Mesendoderm (in vitro differentiated cells): ENCODE measurements at regions not wholly inside any gene's neighbourhood (a gene's known extent, or its start where the extent isn't known, plus 50 kb on each side); places are given as distances from the start of the nearest gene placed in this dataset.
"Not testable (repeated sequence)": the region's sequence is repeated elsewhere in the genome, so short reads cannot be mapped to it uniquely, and the experiment has no call there.

ENCODE experiments used
- DNase-seq: peaks from one replicate; pipeline ENCODE4 v3.0.0; 2013
- H2AK5ac ChIP-seq: 2 replicates; pipeline ENCODE4 v1.6.1; 2013; ENCODE audit warnings: low read length, inconsistent platforms
- H2BK120ac ChIP-seq: 2 replicates; pipeline ENCODE4 v1.6.1; 2013; ENCODE audit warnings: low read depth, mild to moderate bottlenecking, low read length, moderate library complexity, mixed read lengths
- H2BK15ac ChIP-seq: replicated peaks from 2 replicates; pipeline ENCODE4 v1.6.1; 2013; ENCODE audit warnings: low read depth, mild to moderate bottlenecking, moderate library complexity
- H2BK5ac ChIP-seq: 2 replicates; pipeline ENCODE4 v1.6.1; 2013; ENCODE audit warnings: low read length, inconsistent platforms
- H3K18ac ChIP-seq: 2 replicates; pipeline ENCODE4 v1.6.1; 2013; ENCODE audit warnings: mild to moderate bottlenecking, low read length, mixed read lengths
- H3K23ac ChIP-seq: one replicate; pipeline ENCODE4 v1.6.1; 2013; ENCODE audit warnings: low read length
- H3K27ac ChIP-seq: 2 replicates; pipeline ENCODE4 v1.5.1; 2013; ENCODE audit warnings: low read depth, mild to moderate bottlenecking, inconsistent platforms, low read length, moderate library complexity
- H3K27me3 ChIP-seq: 2 replicates; pipeline ENCODE4 v1.6.1; 2013; ENCODE audit warnings: low read length, control low read depth, mild to moderate bottlenecking, inconsistent platforms; ENCODE audit not compliant: insufficient read depth, poor library complexity
- H3K36me3 ChIP-seq: 2 replicates; pipeline ENCODE4 v1.6.1; 2013; ENCODE audit warnings: low read length, inconsistent platforms; ENCODE audit not compliant: control insufficient read depth, insufficient read depth
- H3K4ac ChIP-seq: one replicate; pipeline ENCODE4 v1.6.1; 2013; ENCODE audit warnings: low read depth, mild to moderate bottlenecking, low read length, moderate library complexity
- H3K4me1 ChIP-seq: 2 replicates; pipeline ENCODE4 v1.6.1; 2013; ENCODE audit warnings: low read depth, low read length, inconsistent platforms; ENCODE audit not compliant: control insufficient read depth
- H3K4me2 ChIP-seq: 2 replicates; pipeline ENCODE4 v1.6.1; 2013; ENCODE audit warnings: low read length
- H3K4me3 ChIP-seq: 2 replicates; pipeline ENCODE4 v1.5.1; 2013; ENCODE audit warnings: mild to moderate bottlenecking, low read length
- H3K56ac ChIP-seq: one replicate; pipeline ENCODE4 v1.6.1; 2013; ENCODE audit warnings: low read length
- H3K79me1 ChIP-seq: 2 replicates; pipeline ENCODE4 v1.6.1; 2013; ENCODE audit warnings: low read length, inconsistent platforms
- H3K79me2 ChIP-seq: 2 replicates; pipeline ENCODE4 v1.6.1; 2013; ENCODE audit warnings: mild to moderate bottlenecking, low read length; ENCODE audit not compliant: control insufficient read depth, insufficient read depth
- H3K9ac ChIP-seq: 2 replicates; pipeline ENCODE4 v1.6.1; 2013; ENCODE audit warnings: low read length, inconsistent platforms
- H4K5ac ChIP-seq: one replicate; pipeline ENCODE4 v1.6.1; 2013; ENCODE audit warnings: low read length
- H4K8ac ChIP-seq: one replicate; pipeline ENCODE4 v1.6.1; 2013; ENCODE audit warnings: low read depth, mild to moderate bottlenecking, control low read depth, low read length, moderate library complexity
- WGBS: extraction: QIAGEN DNeasy Blood & Tissue Kit; methylation state at CpG from one replicate; pipeline ENCODE4 v1.1.7; 2013; ENCODE audit warnings: low lambda C conversion rate, missing lambda C conversion rate; ENCODE audit not compliant: insufficient coverage; ENCODE audit errors: extremely low coverage; 5-methylcytosine and 5-hydroxymethylcytosine counted together

DNA sequence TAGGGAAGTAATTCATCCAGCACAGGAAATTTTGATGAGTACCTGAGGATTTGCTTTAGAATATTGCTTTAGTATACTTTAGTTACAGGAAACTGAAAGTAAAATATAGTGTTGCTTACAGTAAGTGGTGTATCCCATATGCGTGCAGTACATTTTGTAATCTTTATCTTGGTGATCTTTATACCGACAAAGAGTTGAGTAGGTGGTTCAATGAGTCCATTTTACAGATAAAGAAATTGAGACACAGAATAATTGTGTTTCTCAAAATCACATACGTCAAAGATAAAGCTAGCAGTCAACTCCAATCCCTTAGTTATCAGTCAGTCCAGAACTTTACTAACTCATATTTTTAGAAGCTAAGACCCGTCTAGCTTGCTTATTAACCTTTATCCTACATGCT, 65.8 kb upstream of the E2F3 start:
- Histone ChIP-seq H3K79me1 (no peaks in the 10 kb centered on the region), H3K36me3 (no peaks in the 10 kb centered on the region), H3K27ac (no peak overlapping the region), H3K27me3 (no peaks in the 10 kb centered on the region), H3K23ac (no peak overlapping the region), H3K9ac (no peak overlapping the region), H4K8ac (no peak overlapping the region), H2BK15ac (no peak overlapping the region), H4K5ac (no peak overlapping the region), H3K79me2 (no peaks in the 10 kb centered on the region), H3K4me3 (no peak overlapping the region), H3K18ac (no peak overlapping the region), H2BK120ac (no peak overlapping the region), H3K4me2 (no peak overlapping the region), H3K4ac (no peak overlapping the region), H3K4me1 (peaks cover 2% of the 10 kb centered on the region), H2AK5ac (no peak overlapping the region), H3K56ac (no peak overlapping the region), H2BK5ac (no peak overlapping the region)
- no CpG with 5 or more reads among the region's 4 CpGs for WGBS
- DNase-seq: no peak

DNA sequence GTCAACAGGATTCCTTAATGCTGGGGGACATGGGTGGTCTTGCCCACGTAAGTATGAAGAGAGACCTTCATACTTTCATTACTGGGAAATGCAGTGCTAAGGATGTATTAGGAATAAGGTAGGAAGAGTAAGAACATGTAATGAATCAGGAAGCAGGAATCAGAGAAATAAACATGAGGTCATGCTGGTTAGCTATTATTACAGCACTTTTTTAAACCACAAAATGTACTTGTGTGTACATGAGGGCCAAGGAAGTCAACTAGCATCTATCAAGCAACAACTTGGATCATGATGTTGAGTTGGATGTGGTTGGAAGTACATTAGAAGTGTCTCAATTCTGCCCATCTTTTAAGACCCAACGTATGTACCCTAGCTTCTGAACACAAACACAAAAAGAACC, 63.5 kb upstream of the E2F3 start:
- Histone ChIP-seq H3K27ac (no peak overlapping the region), H3K4ac (no peak overlapping the region), H2BK5ac (no peak overlapping the region), H3K27me3 (no peaks in the 10 kb centered on the region), H3K4me1 (no peaks in the 10 kb centered on the region), H3K4me3 (no peak overlapping the region), H3K79me1 (no peaks in the 10 kb centered on the region), H4K8ac (no peak overlapping the region), H2BK120ac (no peak overlapping the region), H3K9ac (no peak overlapping the region), H3K56ac (no peak overlapping the region), H3K23ac (no peak overlapping the region), H2BK15ac (no peak overlapping the region), H3K36me3 (no peaks in the 10 kb centered on the region), H3K18ac (no peak overlapping the region), H2AK5ac (no peak overlapping the region), H3K4me2 (no peak overlapping the region), H3K79me2 (no peaks in the 10 kb centered on the region), H4K5ac (no peak overlapping the region)
- WGBS: no CpG with 5 or more reads among the region's 2 CpGs
- DNase-seq: no peak

DNA sequence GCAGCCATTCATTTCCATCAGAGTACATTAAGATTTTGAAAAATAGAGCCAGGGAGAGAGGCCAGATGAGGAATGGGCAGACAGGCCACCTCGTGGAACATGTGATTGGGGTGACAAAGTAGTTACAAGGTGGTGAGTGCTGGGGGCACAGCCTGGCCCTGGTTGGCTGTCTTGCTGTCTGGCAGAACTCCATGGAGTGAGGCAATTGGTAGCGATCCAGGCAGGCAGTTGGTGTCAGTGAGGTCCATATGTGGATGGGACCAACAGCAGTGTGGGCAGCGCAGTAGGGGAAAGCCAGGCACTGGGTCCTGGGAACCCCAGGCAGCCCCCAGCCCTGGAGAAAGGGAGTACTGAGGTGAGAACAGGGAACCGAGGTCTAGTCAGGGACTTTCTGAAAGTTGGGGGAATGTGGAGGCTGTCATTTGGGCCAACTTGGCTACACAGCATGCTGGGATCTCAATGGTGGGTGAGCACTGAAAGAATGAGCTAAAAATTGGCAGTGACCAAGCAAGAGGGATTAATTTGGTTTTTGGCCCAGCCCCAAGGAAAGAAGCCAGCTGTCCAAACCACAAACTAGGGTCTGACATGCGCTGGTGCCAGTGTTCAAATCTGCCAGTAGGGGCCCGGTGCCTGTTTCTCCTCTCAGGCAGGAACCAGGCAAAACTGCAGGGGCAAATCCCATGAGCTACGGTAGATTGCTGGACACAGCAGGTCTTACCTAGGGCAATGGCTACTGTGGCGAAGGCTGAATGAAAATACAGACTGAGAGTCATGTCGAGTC, 61.4 kb upstream of the E2F3 start:
- Histone ChIP-seq H3K56ac (no peak overlapping the region), H3K79me1 (no peaks in the 10 kb centered on the region), H3K27me3 (no peaks in the 10 kb centered on the region), H3K23ac (no peak overlapping the region), H2BK120ac (no peak overlapping the region), H2AK5ac (no peak overlapping the region), H4K5ac (no peak overlapping the region), H3K36me3 (no peaks in the 10 kb centered on the region), H3K9ac (no peak overlapping the region), H3K4me3 (no peak overlapping the region), H4K8ac (no peak overlapping the region), H3K4me2 (no peak overlapping the region), H2BK15ac (no peak overlapping the region), H3K79me2 (no peaks in the 10 kb centered on the region), H3K4me1 (no peaks in the 10 kb centered on the region), H2BK5ac (no peak overlapping the region), H3K18ac (no peak overlapping the region), H3K4ac (no peak overlapping the region), H3K27ac (no peak overlapping the region)
- DNase-seq: no peak
- WGBS: no CpG with 5 or more reads among the region's 9 CpGs

DNA sequence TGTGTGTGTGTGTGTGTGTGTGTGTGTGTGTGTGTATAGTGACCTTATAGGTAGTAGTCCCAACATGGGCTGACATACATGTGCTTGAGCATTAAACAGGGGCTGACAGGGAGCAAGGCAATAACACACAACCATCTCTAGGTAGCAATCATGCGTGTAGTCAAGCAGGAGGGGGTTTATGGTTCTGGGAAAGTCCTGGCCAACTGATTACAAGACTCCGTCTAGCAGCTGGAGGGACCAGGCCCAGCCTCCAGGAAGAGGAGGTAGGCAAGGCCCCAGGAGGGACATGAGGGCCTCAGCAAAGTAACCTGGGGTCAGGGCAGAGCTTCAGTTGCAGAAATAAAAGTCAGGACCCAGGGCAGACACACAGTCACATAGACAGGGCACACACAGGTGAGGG, 60.6 kb upstream of the E2F3 start:
- no peak for DNase-seq
- H3K4me1 ChIP-seq: no peaks in the 10 kb centered on the region
- H3K27ac ChIP-seq: no peak overlapping the region
- H3K79me2 ChIP-seq: no peaks in the 10 kb centered on the region
- H3K18ac ChIP-seq: no peak overlapping the region
- H4K8ac ChIP-seq: no peak overlapping the region
- WGBS: no CpG with 5 or more reads among the region's 2 CpGs
- H3K27me3 ChIP-seq: no peaks in the 10 kb centered on the region
- no peak overlapping the region for H2AK5ac ChIP-seq
- no peak overlapping the region for H2BK5ac ChIP-seq
- H2BK15ac ChIP-seq: no peak overlapping the region
- no peak overlapping the region for H2BK120ac ChIP-seq
- no peak overlapping the region for H3K9ac ChIP-seq
- H3K79me1 ChIP-seq: no peaks in the 10 kb centered on the region
- H3K23ac ChIP-seq: no peak overlapping the region
- H3K4ac ChIP-seq: no peak overlapping the region
- H3K36me3 ChIP-seq: no peaks in the 10 kb centered on the region
- H3K56ac ChIP-seq: no peak overlapping the region
- no peak overlapping the region for H3K4me3 ChIP-seq
- no peak overlapping the region for H4K5ac ChIP-seq
- H3K4me2 ChIP-seq: no peak overlapping the region

DNA sequence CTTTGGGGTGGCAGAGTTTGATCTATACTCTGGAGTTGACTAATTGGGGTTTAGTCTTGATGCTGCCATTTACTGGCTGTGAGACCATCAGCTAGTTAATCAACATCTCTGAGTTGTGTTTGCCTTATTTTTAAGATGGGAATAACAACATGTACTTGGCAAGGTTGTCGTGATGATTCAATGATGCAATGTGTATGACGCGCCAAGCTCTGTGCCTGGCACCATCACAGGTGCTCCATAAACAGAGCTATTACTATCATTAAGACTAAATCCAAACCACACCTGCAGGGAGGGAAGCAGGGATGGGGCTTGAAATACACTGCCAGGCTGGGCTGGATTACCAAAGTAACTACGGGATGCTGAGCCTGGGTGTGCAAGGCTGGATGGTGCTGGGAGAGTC, 60.1 kb upstream of the E2F3 start:
- no peaks in the 10 kb centered on the region for H3K79me2 ChIP-seq
- no CpG with 5 or more reads among the region's 4 CpGs for WGBS
- DNase-seq: no peak
- H3K56ac ChIP-seq: no peak overlapping the region
- no peaks in the 10 kb centered on the region for H3K79me1 ChIP-seq
- no peaks in the 10 kb centered on the region for H3K4me1 ChIP-seq
- H4K5ac ChIP-seq: no peak overlapping the region
- H4K8ac ChIP-seq: no peak overlapping the region
- H2AK5ac ChIP-seq: no peak overlapping the region
- H3K4me3 ChIP-seq: no peak overlapping the region
- no peak overlapping the region for H2BK15ac ChIP-seq
- no peak overlapping the region for H3K23ac ChIP-seq
- H2BK5ac ChIP-seq: no peak overlapping the region
- H2BK120ac ChIP-seq: no peak overlapping the region
- H3K4me2 ChIP-seq: no peak overlapping the region
- no peaks in the 10 kb centered on the region for H3K27me3 ChIP-seq
- no peak overlapping the region for H3K9ac ChIP-seq
- no peak overlapping the region for H3K27ac ChIP-seq
- H3K4ac ChIP-seq: no peak overlapping the region
- no peaks in the 10 kb centered on the region for H3K36me3 ChIP-seq
- H3K18ac ChIP-seq: no peak overlapping the region

DNA sequence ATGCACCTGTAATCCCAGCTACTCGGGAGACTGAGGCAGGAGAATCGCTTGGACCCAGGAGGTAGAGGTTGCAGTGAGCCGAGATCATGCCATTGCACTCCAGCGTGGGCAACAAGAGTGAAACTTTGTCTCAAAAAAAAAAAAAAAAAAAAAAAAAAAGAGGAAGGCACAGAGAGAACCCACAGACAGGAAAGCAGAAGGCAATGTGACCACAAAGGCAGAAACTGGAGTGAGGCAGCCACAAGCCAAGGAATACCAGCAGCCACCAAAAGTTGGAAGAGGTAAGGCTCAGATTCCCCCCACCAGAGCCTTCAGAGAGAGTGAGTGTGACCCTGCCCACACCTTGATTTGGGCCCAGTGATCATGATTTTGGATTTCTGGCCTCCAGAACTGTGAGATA, 54.7 kb upstream of the E2F3 start:
- H3K27me3 ChIP-seq, H3K23ac ChIP-seq, H2BK15ac ChIP-seq, H3K27ac ChIP-seq, H4K5ac ChIP-seq, H3K4ac ChIP-seq, H3K36me3 ChIP-seq, H2BK5ac ChIP-seq, H3K56ac ChIP-seq, H3K4me1 ChIP-seq, DNase-seq, H3K4me2 ChIP-seq, H3K4me3 ChIP-seq, H3K79me1 ChIP-seq, H3K79me2 ChIP-seq, H4K8ac ChIP-seq, H3K18ac ChIP-seq, H2AK5ac ChIP-seq, H3K9ac ChIP-seq, H2BK120ac ChIP-seq: not testable (repeated sequence)
- WGBS: no CpG with 5 or more reads among the region's 4 CpGs
